HL-60 (cell line): ENCODE measurements at regions not wholly inside any gene's neighbourhood (a gene's known extent, or its start where the extent isn't known, plus 50 kb on each side); places are given as distances from the start of the nearest gene placed in this dataset.

Experiments
- DNase-seq, 2 experiments: peaks; one replicate each; pipeline ENCODE4 v3.0.0-alpha.2; 2010 to 2020; ENCODE audit warnings: low read depth in 1 of 2, low spot score in 1 of 2
- H3K27ac ChIP-seq: fragments of 250-450 bp; sonication (Bioruptor Pico); replicated peaks from 2 replicates; pipeline ENCODE4 v1.5.1; 2020; ENCODE audit warnings: mild to moderate bottlenecking, moderate library complexity
- H3K27me3 ChIP-seq: fragments of 250-450 bp; sonication (Bioruptor Pico); 2 replicates; pipeline ENCODE4 v1.5.1; 2021; ENCODE audit warnings: mild to moderate bottlenecking, moderate library complexity; ENCODE audit not compliant: insufficient read depth, poor library complexity, severe bottlenecking
- H3K4me3 ChIP-seq: replicated peaks from 2 replicates; pipeline ENCODE4 v1.5.1; 2011; ENCODE audit warnings: mild to moderate bottlenecking, control low read depth, low read length; ENCODE audit not compliant: insufficient read depth
- CTCF ChIP-seq: IDR thresholded peaks from one replicate; pipeline ENCODE4 v1.5.1; 2011; ENCODE audit warnings: low read length, control low read depth, inconsistent platforms; ENCODE audit not compliant: insufficient read depth
- GABPA ChIP-seq: IDR thresholded peaks from 2 replicates; pipeline ENCODE4 v1.6.1; 2012; ENCODE audit warnings: low read depth
- POLR2AphosphoS5 ChIP-seq: IDR thresholded peaks from 2 replicates; pipeline ENCODE4 v1.6.1; 2012; ENCODE audit warnings: low read depth
- REST ChIP-seq: IDR thresholded peaks from 2 replicates; pipeline ENCODE4 v1.6.1; 2012; ENCODE audit warnings: low read depth; ENCODE audit not compliant: insufficient replicate concordance
- SPI1 ChIP-seq: IDR thresholded peaks from 2 replicates; pipeline ENCODE4 v1.6.1; 2012; ENCODE audit warnings: low read depth, mild to moderate bottlenecking, borderline replicate concordance

- no peak for TF ChIP-seq CTCF
- no peak for DNase-seq
- Histone ChIP-seq H3K27ac (no peak overlapping the region), H3K4me3 (no peak overlapping the region), H3K27me3 (no peaks in the 10 kb centered on the region)
Observed at GRCh38 chr2:144206019-144206418, 313.9 kb downstream of the ZEB2 start.

GRCh38 chr2:144201868-144202468 lies 318.0 kb downstream of the ZEB2 start:
- H3K27ac ChIP-seq = no peak overlapping the region
- no peak overlapping the region for H3K4me3 ChIP-seq
- TF ChIP-seq CTCF = no peak
- TF ChIP-seq SPI1 = no peak
- no peak for TF ChIP-seq REST
- TF ChIP-seq GABPA = no peak
- DNase-seq = no peak
- H3K27me3 ChIP-seq = no peaks in the 10 kb centered on the region

GRCh38 chr2:144201126-144201525 lies 318.8 kb downstream of the ZEB2 start:
- DNase-seq = no peak
- Histone ChIP-seq H3K4me3 (no peak overlapping the region), H3K27ac (no peak overlapping the region), H3K27me3 (no peaks in the 10 kb centered on the region)
- TF ChIP-seq CTCF = no peak
- no peak for TF ChIP-seq REST
- TF ChIP-seq GABPA = no peak
- TF ChIP-seq SPI1 = no peak
- no peak for TF ChIP-seq POLR2AphosphoS5

GRCh38 chr2:144198116-144198515 lies 321.8 kb downstream of the ZEB2 start:
- Histone ChIP-seq H3K4me3 (no peak overlapping the region), H3K27me3 (no peaks in the 10 kb centered on the region), H3K27ac (peak overlapping the region; percentile 17; the same call in 1 of the 2 replicates)
- TF ChIP-seq SPI1 (peak; percentile 79), CTCF (no peak)
- peak; percentile 65 to 72 for DNase-seq
